ENCODE measurements at regions not wholly inside any gene's neighbourhood (a gene's known extent, or its start where the extent isn't known, plus 50 kb on each side); places are given as distances from the start of the nearest gene placed in this dataset.

DNA sequence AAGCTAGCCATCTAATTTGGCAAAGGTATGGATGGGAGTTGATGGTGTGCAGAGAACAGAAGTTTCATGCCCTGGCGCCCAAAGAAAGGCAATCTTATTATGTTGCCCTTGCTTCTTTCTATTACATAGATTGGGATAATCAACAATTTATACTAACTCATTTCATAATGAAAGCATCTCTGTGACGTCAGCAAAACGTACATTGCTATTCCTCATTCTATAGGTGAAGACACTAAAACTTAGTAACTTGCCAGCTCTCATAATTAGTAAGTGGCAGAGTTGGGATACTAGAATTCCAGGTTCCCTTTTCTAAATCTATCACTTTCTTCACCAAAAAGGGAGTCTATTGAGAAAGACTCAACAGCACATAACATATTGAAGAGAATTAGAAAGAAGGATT lies 374.8 kb downstream of the NR2F1-AS1 start:
- Mint-ChIP-seq H3K27ac (no peak overlapping the region), H3K36me3 (ENCODE audit: low read depth) (no peaks in the 10 kb centered on the region), H3K9me3 (ENCODE audit: low read depth) (peaks cover 3% of the 10 kb centered on the region), H3K4me1 (no peaks in the 10 kb centered on the region), H3K27me3 (no peaks in the 10 kb centered on the region), H3K4me3 (no peak overlapping the region)
- intact Hi-C loops (cut with DNase I, micrococcal nuclease): no loop called here
- CTCF ChIA-PET: no interaction called here
- DNase-seq: no peak
- POLR2A ChIA-PET: no interaction called here
- no peak for ATAC-seq

DNA sequence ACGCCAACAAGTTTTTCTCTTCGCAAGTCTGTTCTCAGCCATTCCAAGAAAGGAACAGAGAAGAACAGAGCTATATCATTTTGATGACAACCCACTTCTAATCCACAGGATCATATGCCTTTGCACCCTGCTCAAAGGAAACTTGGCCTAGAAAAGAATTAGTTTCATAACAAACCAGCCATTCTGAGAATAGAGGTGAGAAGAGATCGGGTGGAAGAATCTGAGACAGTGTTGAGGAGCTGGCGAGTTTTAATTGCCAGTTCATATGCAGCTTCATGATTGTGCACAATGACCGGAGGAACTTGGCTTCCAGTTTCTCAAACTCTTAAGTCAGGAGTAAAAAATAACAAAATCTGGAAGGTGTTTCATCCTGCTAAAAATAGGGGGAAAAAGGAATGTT lies 380.0 kb downstream of the NR2F1-AS1 start:
- intact Hi-C loops (cut with DNase I, micrococcal nuclease): no loop called here
- no peak for ATAC-seq
- H3K36me3 Mint-ChIP-seq (ENCODE audit: low read depth): no peaks in the 10 kb centered on the region

DNA sequence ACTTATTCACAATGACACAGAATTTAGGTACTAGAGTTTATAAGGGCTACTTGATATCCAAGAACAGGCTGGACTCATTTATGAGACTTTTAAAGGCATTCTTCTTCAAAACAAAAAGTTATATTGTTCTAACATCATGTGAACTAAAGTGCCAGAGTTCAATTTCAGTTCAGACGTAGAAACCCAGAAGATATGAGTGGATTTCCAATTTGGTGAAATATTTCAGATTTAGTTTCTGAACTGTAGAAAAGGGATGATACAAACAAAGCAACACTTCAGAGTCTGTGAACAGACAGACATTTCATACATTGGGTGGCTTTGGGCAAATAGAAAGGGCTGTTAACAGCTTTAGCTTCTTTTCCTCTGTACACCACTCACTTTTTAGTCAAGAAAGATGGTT lies 384.0 kb downstream of the NR2F1-AS1 start:
- no peak for ATAC-seq

More for the DNA sequence above, 380.0 kb downstream of the NR2F1-AS1 start:
- ChIA-PET POLR2A (no interaction called here), CTCF (no interaction called here)
- DNase-seq: no peak
- Mint-ChIP-seq H3K4me1 (no peaks in the 10 kb centered on the region), H3K9me3 (ENCODE audit: low read depth) (peaks cover 5% of the 10 kb centered on the region), H3K4me3 (no peak overlapping the region), H3K27ac (no peak overlapping the region), H3K27me3 (no peaks in the 10 kb centered on the region)

DNA sequence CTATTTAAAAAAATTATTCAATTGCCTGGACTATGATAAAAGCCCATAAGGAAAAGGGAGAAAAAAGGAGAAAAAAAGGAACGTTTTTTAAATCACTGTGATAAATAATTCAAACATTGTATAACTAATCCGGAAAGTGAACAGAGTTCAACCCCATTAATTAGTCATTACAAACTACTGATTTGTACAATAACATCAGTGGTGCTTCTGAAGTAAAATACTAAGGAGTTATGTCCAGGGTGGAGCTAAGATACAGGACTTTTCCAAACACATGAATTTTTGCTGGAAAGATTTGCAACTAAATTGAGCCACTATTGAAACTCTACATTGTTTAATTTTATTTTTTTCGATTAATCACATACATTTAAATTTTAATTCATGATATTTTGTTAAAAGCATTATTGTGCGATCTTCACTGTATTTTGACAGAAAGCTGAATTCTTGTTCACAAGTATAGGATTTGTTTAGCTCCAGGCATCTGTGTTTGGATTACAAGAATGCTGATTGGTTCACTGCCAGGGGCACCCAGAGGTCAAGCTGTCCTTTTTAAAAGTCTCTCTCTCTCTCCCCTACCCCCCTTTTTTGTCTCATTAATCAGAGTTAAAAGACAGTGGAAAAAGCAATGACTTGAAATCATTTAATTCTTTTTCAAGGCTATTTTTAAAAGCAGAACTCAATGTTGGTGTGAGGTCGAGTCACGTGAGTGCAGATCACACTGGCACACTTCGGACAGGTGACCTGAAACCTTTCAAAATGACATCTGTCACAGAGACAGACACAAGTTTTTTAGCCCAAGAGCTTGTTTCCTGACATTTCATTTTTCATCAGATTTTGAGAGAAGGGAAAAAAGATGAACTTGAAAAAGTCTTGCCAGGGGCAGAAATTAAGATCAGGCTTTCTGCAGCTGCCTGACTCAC lies 387.3 kb downstream of the NR2F1-AS1 start:
- ChIA-PET POLR2A (no interaction called here), CTCF (no interaction called here)
- H3K27me3 Mint-ChIP-seq: no peaks in the 10 kb centered on the region
- no peak overlapping the region for H3K27ac Mint-ChIP-seq
- H3K9me3 Mint-ChIP-seq (ENCODE audit: low read depth): peaks cover 1% of the 10 kb centered on the region
- no peak for ATAC-seq
- DNase-seq: no peak
- intact Hi-C loops (cut with DNase I, micrococcal nuclease): no loop called here
- H3K36me3 Mint-ChIP-seq (ENCODE audit: low read depth): no peaks in the 10 kb centered on the region
- no peaks in the 10 kb centered on the region for H3K4me1 Mint-ChIP-seq
- no peak overlapping the region for H3K4me3 Mint-ChIP-seq

More for the DNA sequence above, 384.0 kb downstream of the NR2F1-AS1 start:
- no peak overlapping the region for H3K27ac Mint-ChIP-seq
- no peak for DNase-seq
- no peaks in the 10 kb centered on the region for H3K4me1 Mint-ChIP-seq
- H3K27me3 Mint-ChIP-seq: no peaks in the 10 kb centered on the region
- ChIA-PET POLR2A (no interaction called here), CTCF (no interaction called here)
- intact Hi-C loops (cut with DNase I, micrococcal nuclease): no loop called here
- no peaks in the 10 kb centered on the region for H3K36me3 Mint-ChIP-seq (ENCODE audit: low read depth)
- H3K9me3 Mint-ChIP-seq (ENCODE audit: low read depth): peaks cover 1% of the 10 kb centered on the region
- no peak overlapping the region for H3K4me3 Mint-ChIP-seq

DNA sequence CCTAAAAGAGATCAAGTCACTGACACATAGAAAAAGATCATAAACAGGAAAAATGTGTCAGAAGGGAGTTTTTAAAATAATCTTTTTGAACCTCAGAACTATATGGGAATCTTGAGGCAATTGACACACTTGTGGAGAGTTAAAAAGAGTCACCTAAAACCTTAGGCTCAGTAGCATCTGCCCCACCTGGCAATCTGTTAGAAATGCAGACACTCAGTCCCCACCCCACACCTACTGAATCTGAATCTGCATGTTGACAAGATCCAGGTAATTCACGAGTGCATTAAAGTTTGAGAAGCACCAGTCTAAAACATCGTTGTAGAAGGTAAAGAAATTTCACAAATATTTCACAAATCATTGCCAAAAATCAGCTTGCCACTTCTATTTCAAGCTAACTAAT lies 388.3 kb downstream of the NR2F1-AS1 start:
- Mint-ChIP-seq H3K9me3 (ENCODE audit: low read depth) (peaks cover 1% of the 10 kb centered on the region), H3K4me3 (no peak overlapping the region), H3K27ac (no peak overlapping the region), H3K36me3 (ENCODE audit: low read depth) (no peaks in the 10 kb centered on the region), H3K4me1 (no peaks in the 10 kb centered on the region), H3K27me3 (no peaks in the 10 kb centered on the region)
- intact Hi-C loops (cut with DNase I, micrococcal nuclease): no loop called here
- ATAC-seq (no peak), DNase-seq (no peak)
- POLR2A ChIA-PET: no interaction called here
- CTCF ChIA-PET: no interaction called here

DNA sequence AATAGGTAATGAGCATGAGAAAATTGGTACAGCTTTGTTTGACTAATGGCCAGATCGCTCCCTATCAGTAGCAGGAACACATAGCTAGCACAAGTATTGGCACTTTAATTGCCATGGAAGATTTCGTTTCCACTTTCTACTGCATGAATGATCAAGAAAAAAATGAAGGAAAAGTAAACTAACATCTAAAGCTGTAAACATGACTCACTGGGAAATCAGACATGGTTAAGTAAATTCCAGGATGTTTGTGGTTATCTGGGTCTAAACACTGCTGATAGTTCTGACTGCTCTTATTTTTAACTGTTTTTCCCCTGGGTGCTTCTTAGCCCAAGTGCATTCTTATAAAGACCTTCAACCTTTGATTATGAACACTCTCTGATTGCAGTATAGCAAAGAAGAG lies 388.9 kb downstream of the NR2F1-AS1 start:
- POLR2A ChIA-PET: no interaction called here
- CTCF ChIA-PET: no interaction called here
- Mint-ChIP-seq H3K4me1 (no peaks in the 10 kb centered on the region), H3K4me3 (no peak overlapping the region), H3K27ac (no peak overlapping the region), H3K36me3 (ENCODE audit: low read depth) (no peaks in the 10 kb centered on the region), H3K27me3 (no peaks in the 10 kb centered on the region), H3K9me3 (ENCODE audit: low read depth) (peaks cover 1% of the 10 kb centered on the region)
- no peak for ATAC-seq
- intact Hi-C loops (cut with DNase I, micrococcal nuclease): no loop called here
- DNase-seq: no peak

DNA sequence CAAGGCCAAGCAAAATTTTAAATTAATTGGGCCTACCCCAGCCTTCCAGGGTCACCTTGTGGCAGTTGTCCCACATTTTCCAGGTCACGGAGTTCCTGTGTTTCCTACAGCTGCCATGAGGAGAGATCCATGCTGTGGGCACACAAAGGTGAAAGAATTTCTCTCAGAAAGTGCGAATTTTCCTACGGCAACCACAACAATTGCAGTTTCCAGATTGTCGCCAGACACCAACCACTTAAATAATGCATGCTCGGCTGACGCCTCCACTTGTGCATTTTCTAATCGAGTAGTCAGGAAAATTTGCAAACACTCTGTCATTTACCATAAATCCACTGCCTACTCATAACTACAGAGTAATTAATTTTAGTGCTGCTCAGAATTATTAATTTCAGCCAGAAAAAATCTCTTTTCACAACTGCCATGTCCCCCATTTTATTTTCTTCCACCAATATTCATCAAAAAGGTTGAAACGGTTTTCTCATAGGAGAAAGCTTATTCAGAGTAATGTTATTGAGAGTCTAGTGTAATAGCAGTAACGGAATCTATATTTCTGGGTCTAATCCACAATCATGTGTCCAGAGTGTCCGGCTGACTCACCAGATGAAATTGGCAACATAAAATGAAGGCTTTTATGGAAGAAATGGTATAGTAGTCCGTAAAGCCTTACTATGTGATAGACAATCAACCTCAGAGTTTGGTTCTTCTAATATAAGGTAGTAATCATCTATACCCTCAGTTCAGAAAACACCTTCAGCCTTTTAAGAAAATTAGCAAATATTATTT lies 389.8 kb downstream of the NR2F1-AS1 start:
- Mint-ChIP-seq H3K4me3 (no peak overlapping the region), H3K27me3 (no peaks in the 10 kb centered on the region), H3K27ac (no peak overlapping the region), H3K4me1 (no peaks in the 10 kb centered on the region), H3K36me3 (ENCODE audit: low read depth) (no peaks in the 10 kb centered on the region), H3K9me3 (ENCODE audit: low read depth) (no peaks in the 10 kb centered on the region)
- no peak for ATAC-seq
- intact Hi-C loops (cut with DNase I, micrococcal nuclease): no loop called here
- no peak for DNase-seq
- POLR2A ChIA-PET: no interaction called here
- CTCF ChIA-PET: no interaction called here

DNA sequence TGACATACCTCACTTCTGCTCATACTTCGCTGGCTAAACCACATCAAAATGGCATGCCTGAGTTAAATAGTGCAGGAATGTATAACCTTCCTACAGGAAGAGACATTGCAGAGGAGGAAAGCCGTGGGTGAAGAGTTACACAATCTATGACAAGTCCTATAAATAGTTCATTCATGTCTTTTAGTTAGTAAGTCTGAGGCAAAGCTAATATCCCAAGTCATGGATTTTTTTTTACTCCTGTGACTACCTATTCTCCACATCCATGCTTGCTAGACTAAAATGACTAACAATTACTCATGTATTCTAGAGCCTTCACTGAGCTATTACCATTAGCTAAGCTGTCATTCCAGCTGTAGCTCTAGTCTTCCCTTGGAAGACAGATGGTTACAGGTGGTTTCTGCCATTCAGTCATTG lies 391.3 kb downstream of the NR2F1-AS1 start:
- H3K4me1 Mint-ChIP-seq: no peaks in the 10 kb centered on the region
- ATAC-seq (no peak), DNase-seq (no peak)
- POLR2A ChIA-PET: no interaction called here
- H3K4me3 Mint-ChIP-seq: no peak overlapping the region
- CTCF ChIA-PET: no interaction called here
- H3K27me3 Mint-ChIP-seq: no peaks in the 10 kb centered on the region
- intact Hi-C loops (cut with DNase I, micrococcal nuclease): no loop called here
- no peaks in the 10 kb centered on the region for H3K36me3 Mint-ChIP-seq (ENCODE audit: low read depth)
- no peaks in the 10 kb centered on the region for H3K9me3 Mint-ChIP-seq (ENCODE audit: low read depth)
- H3K27ac Mint-ChIP-seq: no peak overlapping the region

DNA sequence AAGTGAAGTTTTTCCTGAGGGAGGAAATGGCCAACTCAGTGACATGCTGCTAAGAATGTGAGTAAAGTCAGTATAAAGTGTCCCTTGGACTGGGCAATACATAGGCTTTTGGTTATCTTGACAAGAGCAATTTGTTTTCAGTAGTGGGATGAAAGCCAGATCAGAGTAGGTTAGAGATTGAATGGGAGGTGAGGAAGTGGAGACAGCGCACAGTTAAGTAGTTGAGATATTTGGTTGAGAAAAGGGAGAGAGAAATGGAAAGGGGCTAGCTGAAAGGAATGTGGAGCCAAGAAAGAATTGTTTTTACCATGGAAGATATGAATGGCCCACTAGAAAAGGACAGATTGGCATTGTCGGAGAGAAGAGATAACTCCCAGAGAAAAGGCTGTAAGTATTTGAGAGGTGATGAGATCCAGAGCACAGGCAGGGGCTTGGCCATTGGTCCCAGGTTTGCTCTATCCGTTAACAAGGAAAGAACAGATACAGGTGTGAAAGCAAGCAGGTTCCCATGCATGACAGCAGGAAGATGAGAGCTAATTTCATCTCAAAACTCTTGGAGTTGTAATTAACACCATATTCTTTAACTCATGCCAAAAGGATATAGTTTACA lies 392.0 kb downstream of the NR2F1-AS1 start:
- intact Hi-C loops (cut with DNase I, micrococcal nuclease): no loop called here
- ChIA-PET CTCF (interaction anchor here (0.8 kb wide), 1 partner anchor 23 kb away, joined by 3 read pairs; no protein-coding TSS in a partner anchor), POLR2A (no interaction called here)
- ATAC-seq (no peak), DNase-seq (no peak)
- Mint-ChIP-seq H3K27ac (no peak overlapping the region), H3K4me3 (no peak overlapping the region), H3K36me3 (ENCODE audit: low read depth) (no peaks in the 10 kb centered on the region), H3K9me3 (ENCODE audit: low read depth) (no peaks in the 10 kb centered on the region), H3K4me1 (no peaks in the 10 kb centered on the region), H3K27me3 (no peaks in the 10 kb centered on the region)

DNA sequence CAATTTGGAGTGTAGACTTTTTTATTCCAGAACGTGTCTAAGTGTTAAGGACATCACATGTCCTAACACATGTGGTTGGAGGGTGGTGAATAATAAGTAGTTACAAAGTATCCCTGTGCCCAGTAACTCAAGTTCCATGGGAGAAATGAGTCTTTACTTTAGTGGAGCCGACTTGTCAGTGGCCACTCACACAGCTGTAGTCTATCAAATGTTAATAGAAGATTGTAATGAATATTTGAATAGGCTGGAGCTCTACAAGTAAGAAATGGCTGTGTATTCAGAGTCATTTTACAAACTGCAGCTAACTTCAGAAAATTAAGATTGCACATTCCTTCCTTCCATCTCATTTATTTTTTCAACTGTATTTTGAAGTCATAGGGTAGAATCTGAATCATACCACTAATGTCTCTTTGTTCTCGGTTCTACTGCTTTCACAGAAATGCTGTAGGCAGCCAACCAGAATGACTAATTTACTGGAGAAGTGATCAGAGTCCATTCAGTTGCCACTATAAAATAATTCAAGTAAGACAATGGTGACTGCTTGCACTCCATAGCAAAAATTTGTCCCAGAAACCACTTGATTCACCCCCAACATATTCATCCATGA lies 394.8 kb downstream of the NR2F1-AS1 start:
- H3K4me3 Mint-ChIP-seq: no peak overlapping the region
- intact Hi-C loops (cut with DNase I, micrococcal nuclease): no loop called here
- H3K27me3 Mint-ChIP-seq: no peaks in the 10 kb centered on the region
- POLR2A ChIA-PET: no interaction called here
- no peak for ATAC-seq
- H3K36me3 Mint-ChIP-seq (ENCODE audit: low read depth): no peaks in the 10 kb centered on the region
- no peak overlapping the region for H3K27ac Mint-ChIP-seq
- DNase-seq: no peak
- no peaks in the 10 kb centered on the region for H3K9me3 Mint-ChIP-seq (ENCODE audit: low read depth)
- CTCF ChIA-PET: no interaction called here
- no peaks in the 10 kb centered on the region for H3K4me1 Mint-ChIP-seq

DNA sequence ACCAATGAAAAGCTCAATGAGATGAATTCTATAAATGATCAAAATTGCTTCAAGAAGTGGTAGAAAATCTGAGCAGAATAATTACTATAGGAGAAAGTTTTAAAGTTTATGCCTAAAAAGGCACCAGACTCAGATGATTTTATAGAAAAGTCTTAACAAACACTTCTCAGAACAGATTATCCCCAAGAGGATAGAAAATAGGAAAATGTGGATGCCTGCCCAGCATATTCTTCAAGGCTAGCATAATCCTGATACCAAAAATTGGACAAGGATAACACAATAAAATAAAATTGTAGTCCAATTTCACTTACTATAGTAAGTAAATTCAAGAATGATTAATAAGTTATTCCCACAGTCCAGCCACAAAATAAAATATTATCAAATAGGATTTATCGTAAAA lies 397.0 kb downstream of the NR2F1-AS1 start:
- no peaks in the 10 kb centered on the region for H3K4me1 Mint-ChIP-seq
- intact Hi-C loops (cut with DNase I, micrococcal nuclease): no loop called here
- no peaks in the 10 kb centered on the region for H3K36me3 Mint-ChIP-seq (ENCODE audit: low read depth)
- H3K27ac Mint-ChIP-seq: no peak overlapping the region
- CTCF ChIA-PET: no interaction called here
- POLR2A ChIA-PET: no interaction called here
- DNase-seq (no peak), ATAC-seq (no peak)
- no peak overlapping the region for H3K4me3 Mint-ChIP-seq
- no peaks in the 10 kb centered on the region for H3K27me3 Mint-ChIP-seq
- no peaks in the 10 kb centered on the region for H3K9me3 Mint-ChIP-seq (ENCODE audit: low read depth)

DNA sequence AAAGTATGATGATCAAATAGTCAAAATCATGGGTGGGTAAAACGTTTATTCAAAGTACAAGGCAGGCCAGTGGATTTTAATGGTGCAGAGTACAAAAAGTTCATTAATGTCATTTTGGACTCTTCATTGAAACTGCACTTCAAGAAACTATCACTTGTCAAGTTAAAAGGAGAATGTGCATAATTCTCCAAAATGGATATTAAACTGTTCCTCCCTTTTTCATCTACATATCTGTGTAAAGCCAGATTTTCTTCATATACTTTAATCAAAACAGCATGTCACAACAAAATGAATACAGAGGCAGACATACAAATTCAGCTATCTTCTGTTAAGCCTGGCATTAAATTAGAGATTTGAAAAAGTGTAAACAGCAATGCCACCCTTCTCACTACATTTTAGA lies 401.6 kb downstream of the NR2F1-AS1 start:
- no peak overlapping the region for H3K27ac Mint-ChIP-seq
- POLR2A ChIA-PET: no interaction called here
- H3K36me3 Mint-ChIP-seq (ENCODE audit: low read depth): no peaks in the 10 kb centered on the region
- H3K4me3 Mint-ChIP-seq: no peak overlapping the region
- H3K27me3 Mint-ChIP-seq: no peaks in the 10 kb centered on the region
- DNase-seq (no peak), ATAC-seq (no peak)
- H3K4me1 Mint-ChIP-seq: no peaks in the 10 kb centered on the region
- intact Hi-C loops (cut with DNase I, micrococcal nuclease): no loop called here
- H3K9me3 Mint-ChIP-seq (ENCODE audit: low read depth): no peaks in the 10 kb centered on the region
- CTCF ChIA-PET: no interaction called here

All from activated CD4-positive, alpha-beta T cell treated with anti-CD3 and anti-CD28 coated beads for 36 hours (primary cell).